OCI-LY1 (cell line): ENCODE measurements at regions not wholly inside any gene's neighbourhood (a gene's known extent, or its start where the extent isn't known, plus 50 kb on each side); places are given as distances from the start of the nearest gene placed in this dataset.

Experiments used
- H2AFZ ChIP-seq: fragments of 200-600 bp; sonication (generic), shearing (Covaris generic); 2 replicates; pipeline ENCODE4 v1.6.0; 2014; ENCODE audit warnings: antibody characterized with exemption, mild to moderate bottlenecking, low read length
- H3F3A ChIP-seq: fragments of 200-600 bp; sonication (generic), shearing (Covaris generic); 2 replicates; pipeline ENCODE4 v1.6.0; 2014; ENCODE audit warnings: mild to moderate bottlenecking, antibody characterized with exemption, low read length, moderate library complexity; ENCODE audit not compliant: insufficient read depth
- H3K27ac ChIP-seq: fragments of 200-600 bp; sonication (generic); 2 replicates; pipeline ENCODE4 v1.5.1; 2014; ENCODE audit warnings: low read length, mixed run types, mild to moderate bottlenecking, low read depth; ENCODE audit not compliant: poor library complexity, severe bottlenecking
- H3K27me3 ChIP-seq: fragments of 200-600 bp; sonication (generic); 2 replicates; pipeline ENCODE4 v1.6.0; 2014; ENCODE audit warnings: antibody characterized with exemption, mild to moderate bottlenecking, low read length, moderate library complexity; ENCODE audit not compliant: insufficient read depth
- H3K36me3 ChIP-seq: fragments of 200-600 bp; sonication (generic); 2 replicates; pipeline ENCODE4 v1.6.1; 2014; ENCODE audit warnings: mild to moderate bottlenecking, antibody characterized with exemption, low read length, moderate library complexity, mixed read lengths; ENCODE audit not compliant: insufficient read depth
- H3K4me1 ChIP-seq: fragments of 200-600 bp; sonication (generic); 2 replicates; pipeline ENCODE4 v1.5.1; 2014; ENCODE audit warnings: mild to moderate bottlenecking, low read length, moderate library complexity; ENCODE audit not compliant: insufficient read depth, severe bottlenecking
- H3K4me2 ChIP-seq: fragments of 200-600 bp; sonication (generic), shearing (Covaris generic); 2 replicates; pipeline ENCODE4 v1.6.1; 2014; ENCODE audit warnings: low read length
- H3K4me3 ChIP-seq: fragments of 200-600 bp; sonication (generic); 2 replicates; pipeline ENCODE4 v1.5.1; 2014; ENCODE audit warnings: low read length, low read depth, mild to moderate bottlenecking, mixed read lengths; ENCODE audit not compliant: poor library complexity, severe bottlenecking
- H3K79me2 ChIP-seq: fragments of 200-600 bp; shearing (Covaris generic); 2 replicates; pipeline ENCODE4 v1.6.1; 2016; ENCODE audit warnings: mixed run types, low read length, mixed read lengths; ENCODE audit not compliant: insufficient read depth
- H3K9ac ChIP-seq: fragments of 200-600 bp; sonication (generic), shearing (Covaris generic); 2 replicates; pipeline ENCODE4 v1.6.1; 2014; ENCODE audit warnings: mild to moderate bottlenecking, low read length, mixed read lengths
- H3K9me2 ChIP-seq: fragments of 200-600 bp; sonication (generic), shearing (Covaris generic); 2 replicates; pipeline ENCODE4 v1.6.1; 2014; ENCODE audit warnings: low read depth, mild to moderate bottlenecking, low read length, mixed read lengths
- H3K9me3 ChIP-seq: fragments of 200-600 bp; shearing (Covaris generic); 2 replicates; pipeline ENCODE4 v1.6.1; 2014; ENCODE audit warnings: low read length, mixed read lengths
- H4K20me1 ChIP-seq: fragments of 200-600 bp; sonication (generic), shearing (Covaris generic); 2 replicates; pipeline ENCODE4 v1.6.0; 2016; ENCODE audit warnings: mild to moderate bottlenecking, low read length; ENCODE audit not compliant: insufficient read depth
- CTCF ChIP-seq: fragments of 200-600 bp; sonication (generic), shearing (Covaris generic); IDR thresholded peaks from 2 replicates; pipeline ENCODE4 v1.5.1; 2017; ENCODE audit warnings: mild to moderate bottlenecking, antibody characterized with exemption, low read length, moderate library complexity, mixed read lengths
- EZH2 ChIP-seq: fragments of 200-600 bp; sonication (generic), shearing (Covaris generic); IDR thresholded peaks from 2 replicates; pipeline ENCODE4 v1.8.0; 2017; ENCODE audit warnings: borderline replicate concordance, mixed run types, mild to moderate bottlenecking, antibody characterized with exemption, low read length, moderate library complexity, mixed read lengths

DNA sequence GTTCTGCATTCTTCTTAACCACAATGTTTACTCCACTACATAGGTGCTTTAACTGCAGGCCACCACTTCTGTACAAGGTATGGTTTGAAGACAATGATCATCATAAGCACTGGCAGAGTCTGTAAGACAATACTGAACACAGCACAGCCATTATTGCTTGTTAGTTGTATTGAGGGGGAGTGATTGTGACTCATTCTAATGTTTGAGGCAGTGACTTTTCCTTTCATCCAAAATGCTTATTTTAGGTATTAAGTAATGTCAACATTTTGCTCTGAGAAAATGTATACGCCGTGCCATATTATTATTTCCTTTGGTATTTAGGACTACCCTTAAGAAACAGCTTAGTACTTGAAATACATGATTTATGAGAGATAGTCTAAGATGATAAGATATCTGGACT, 618.2 kb upstream of the ZNF717 start:
- no peak for TF ChIP-seq EZH2
- no peak for TF ChIP-seq CTCF

GRCh38 chr3:76405196-76405595, 619.8 kb upstream of the ZNF717 start:
- H4K20me1 ChIP-seq, result no peaks in the 10 kb centered on the region
- no peaks in the 10 kb centered on the region for H3K9me3 ChIP-seq
- H3K27me3 ChIP-seq, result no peaks in the 10 kb centered on the region
- H3K4me2 ChIP-seq, result no peak overlapping the region
- H3K4me1 ChIP-seq, result no peaks in the 10 kb centered on the region
- no peaks in the 10 kb centered on the region for H3K9me2 ChIP-seq
- H3F3A ChIP-seq, result no peaks in the 10 kb centered on the region
- H3K79me2 ChIP-seq, result no peaks in the 10 kb centered on the region
- no peak overlapping the region for H3K4me3 ChIP-seq
- TF ChIP-seq CTCF, result no peak
- no peak for TF ChIP-seq EZH2
- H3K27ac ChIP-seq, result no peak overlapping the region
- no peak overlapping the region for H2AFZ ChIP-seq
- H3K9ac ChIP-seq, result no peak overlapping the region
- no peaks in the 10 kb centered on the region for H3K36me3 ChIP-seq

More for the DNA sequence above, 618.2 kb upstream of the ZNF717 start:
- no peak overlapping the region for H3K4me3 ChIP-seq
- no peaks in the 10 kb centered on the region for H3K4me1 ChIP-seq
- no peaks in the 10 kb centered on the region for H3K27me3 ChIP-seq
- no peaks in the 10 kb centered on the region for H3K36me3 ChIP-seq
- H3K9ac ChIP-seq, result no peak overlapping the region
- no peak overlapping the region for H3K27ac ChIP-seq
- H3K9me3 ChIP-seq, result no peaks in the 10 kb centered on the region
- H4K20me1 ChIP-seq, result no peaks in the 10 kb centered on the region
- H3K79me2 ChIP-seq, result no peaks in the 10 kb centered on the region
- H2AFZ ChIP-seq, result no peak overlapping the region
- no peaks in the 10 kb centered on the region for H3F3A ChIP-seq
- H3K4me2 ChIP-seq, result no peak overlapping the region
- H3K9me2 ChIP-seq, result no peaks in the 10 kb centered on the region

DNA sequence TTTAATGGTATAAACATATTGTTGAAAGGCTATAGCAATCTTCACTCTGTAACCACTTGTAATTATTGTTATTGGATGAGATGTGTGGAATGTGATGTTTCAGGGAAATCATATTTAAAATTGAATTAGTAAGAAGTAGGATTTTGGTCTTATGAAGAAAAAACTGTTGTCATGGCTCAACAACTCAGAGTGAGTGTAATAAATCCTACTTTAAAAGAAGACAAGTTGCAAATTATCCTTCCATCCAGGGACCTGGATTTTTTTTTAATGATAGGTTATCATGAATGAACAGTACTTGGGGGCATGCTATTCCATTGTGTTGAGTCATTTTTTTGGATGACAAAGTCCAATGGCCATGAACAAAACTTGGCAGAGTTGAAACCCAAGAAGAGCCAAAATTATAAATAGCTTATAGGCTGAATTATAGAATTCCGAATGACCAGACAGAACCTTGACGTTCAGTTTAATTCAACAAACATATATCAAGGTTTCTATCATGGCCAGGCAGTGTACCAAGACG, 625.5 kb upstream of the ZNF717 start:
- no peak for TF ChIP-seq EZH2
- TF ChIP-seq CTCF, result no peak
- H3K9me3 ChIP-seq, result no peaks in the 10 kb centered on the region

More for the DNA sequence above, 625.5 kb upstream of the ZNF717 start:
- Histone ChIP-seq H3K9me2 (no peaks in the 10 kb centered on the region), H3K9ac (no peak overlapping the region), H2AFZ (no peak overlapping the region), H4K20me1 (no peaks in the 10 kb centered on the region), H3K79me2 (no peaks in the 10 kb centered on the region), H3K36me3 (no peaks in the 10 kb centered on the region), H3K27ac (no peak overlapping the region), H3F3A (no peaks in the 10 kb centered on the region), H3K4me2 (no peak overlapping the region), H3K4me3 (no peak overlapping the region), H3K27me3 (no peaks in the 10 kb centered on the region), H3K4me1 (no peaks in the 10 kb centered on the region)
